WTC11 (cell line): ENCODE measurements at regions not wholly inside any gene's neighbourhood (a gene's known extent, or its start where the extent isn't known, plus 50 kb on each side); places are given as distances from the start of the nearest gene placed in this dataset.

Experiments
- ATF3 ChIP-seq: sonication (generic); formaldehyde crosslinking; conservative IDR thresholded peaks from 2 replicates; pipeline ENCODE4 v1.8.1; 2022; ENCODE audit warnings: mild to moderate bottlenecking, missing genetic modification reagents
- CBFB ChIP-seq: sonication (generic); formaldehyde crosslinking; IDR thresholded peaks from 2 replicates; pipeline ENCODE4 v1.8.1; 2022; ENCODE audit warnings: mild to moderate bottlenecking, low read depth, missing genetic modification reagents
- CREM ChIP-seq: sonication (generic); formaldehyde crosslinking; IDR thresholded peaks from 2 replicates; pipeline ENCODE4 v1.8.1; 2022; ENCODE audit warnings: mild to moderate bottlenecking, missing genetic modification reagents, moderate library complexity
- CTCF ChIP-seq: fragments of 200-600 bp; IDR thresholded peaks from 2 replicates; pipeline ENCODE4 v1.8.0; 2022; ENCODE audit warnings: antibody characterized with exemption
- ESRRA ChIP-seq: sonication (generic); formaldehyde crosslinking; IDR thresholded peaks from 2 replicates; pipeline ENCODE4 v1.8.1; 2022; ENCODE audit warnings: mild to moderate bottlenecking, missing genetic modification reagents, borderline replicate concordance
- ETV6 ChIP-seq: sonication (generic); formaldehyde crosslinking; IDR thresholded peaks from 2 replicates; pipeline ENCODE4 v1.8.1; 2022; ENCODE audit warnings: mild to moderate bottlenecking, missing genetic modification reagents
- IRF2 ChIP-seq: sonication (generic); formaldehyde crosslinking; IDR thresholded peaks from 2 replicates; pipeline ENCODE4 v1.8.0; 2022; ENCODE audit warnings: low read depth, missing genetic modification reagents, borderline replicate concordance
- JAZF1 ChIP-seq: fragments of 250-450 bp; sonication (Bioruptor Pico); IDR thresholded peaks from 2 replicates; pipeline ENCODE4 v1.9.0; 2021; ENCODE audit warnings: moderate library complexity, mild to moderate bottlenecking, inconsistent platforms
- NR1H2 ChIP-seq: sonication (generic); formaldehyde crosslinking; IDR thresholded peaks from 2 replicates; pipeline ENCODE4 v1.9.0; 2021; ENCODE audit warnings: mild to moderate bottlenecking, moderate library complexity, missing genetic modification reagents
- ZBTB21 ChIP-seq: sonication (generic); formaldehyde crosslinking; IDR thresholded peaks from 2 replicates; pipeline ENCODE4 v1.8.1; 2023; ENCODE audit warnings: mild to moderate bottlenecking, missing genetic modification reagents, borderline replicate concordance
- TF ChIP-seq, protein P1 (sequence below): sonication (generic); formaldehyde crosslinking; IDR thresholded peaks from 2 replicates; pipeline ENCODE4 v1.8.1; 2023; ENCODE audit warnings: mild to moderate bottlenecking, missing genetic modification reagents, moderate library complexity
- TF ChIP-seq, protein P2 (sequence below): fragments of 250-450 bp; sonication (Bioruptor Pico); IDR thresholded peaks from 2 replicates; pipeline ENCODE4 v1.9.0; 2021; ENCODE audit warnings: mild to moderate bottlenecking

DNA sequence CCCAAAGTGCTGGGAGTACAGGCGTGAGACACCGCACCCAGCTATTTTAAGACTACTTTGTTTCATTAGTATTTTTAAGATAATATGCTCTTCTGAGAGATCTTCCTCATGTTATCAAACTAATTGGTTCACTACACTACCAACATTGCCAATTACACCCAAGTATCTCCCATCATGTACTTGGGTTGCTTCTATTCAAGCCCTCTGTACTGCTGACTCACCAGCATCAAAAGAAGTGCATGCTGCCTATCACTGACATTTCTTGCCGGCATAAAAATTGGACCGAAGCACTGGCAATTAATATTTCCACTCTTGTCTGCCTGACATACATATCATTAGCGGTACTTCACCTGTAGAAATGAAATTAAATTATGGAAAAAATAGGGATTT, 164.2 kb upstream of the NBEA start:
- TF ChIP-seq IRF2 (CRISPR knock-in tag), result no peak
- no peak for TF ChIP-seq ZBTB21 (CRISPR knock-in tag)
- TF ChIP-seq, protein P1, sequence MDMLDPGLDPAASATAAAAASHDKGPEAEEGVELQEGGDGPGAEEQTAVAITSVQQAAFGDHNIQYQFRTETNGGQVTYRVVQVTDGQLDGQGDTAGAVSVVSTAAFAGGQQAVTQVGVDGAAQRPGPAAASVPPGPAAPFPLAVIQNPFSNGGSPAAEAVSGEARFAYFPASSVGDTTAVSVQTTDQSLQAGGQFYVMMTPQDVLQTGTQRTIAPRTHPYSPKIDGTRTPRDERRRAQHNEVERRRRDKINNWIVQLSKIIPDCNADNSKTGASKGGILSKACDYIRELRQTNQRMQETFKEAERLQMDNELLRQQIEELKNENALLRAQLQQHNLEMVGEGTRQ, result no peak
- no peak for TF ChIP-seq ATF3
- TF ChIP-seq CTCF, result no peak
- TF ChIP-seq NR1H2 (CRISPR knock-in tag), result no peak
- TF ChIP-seq, protein P2, sequence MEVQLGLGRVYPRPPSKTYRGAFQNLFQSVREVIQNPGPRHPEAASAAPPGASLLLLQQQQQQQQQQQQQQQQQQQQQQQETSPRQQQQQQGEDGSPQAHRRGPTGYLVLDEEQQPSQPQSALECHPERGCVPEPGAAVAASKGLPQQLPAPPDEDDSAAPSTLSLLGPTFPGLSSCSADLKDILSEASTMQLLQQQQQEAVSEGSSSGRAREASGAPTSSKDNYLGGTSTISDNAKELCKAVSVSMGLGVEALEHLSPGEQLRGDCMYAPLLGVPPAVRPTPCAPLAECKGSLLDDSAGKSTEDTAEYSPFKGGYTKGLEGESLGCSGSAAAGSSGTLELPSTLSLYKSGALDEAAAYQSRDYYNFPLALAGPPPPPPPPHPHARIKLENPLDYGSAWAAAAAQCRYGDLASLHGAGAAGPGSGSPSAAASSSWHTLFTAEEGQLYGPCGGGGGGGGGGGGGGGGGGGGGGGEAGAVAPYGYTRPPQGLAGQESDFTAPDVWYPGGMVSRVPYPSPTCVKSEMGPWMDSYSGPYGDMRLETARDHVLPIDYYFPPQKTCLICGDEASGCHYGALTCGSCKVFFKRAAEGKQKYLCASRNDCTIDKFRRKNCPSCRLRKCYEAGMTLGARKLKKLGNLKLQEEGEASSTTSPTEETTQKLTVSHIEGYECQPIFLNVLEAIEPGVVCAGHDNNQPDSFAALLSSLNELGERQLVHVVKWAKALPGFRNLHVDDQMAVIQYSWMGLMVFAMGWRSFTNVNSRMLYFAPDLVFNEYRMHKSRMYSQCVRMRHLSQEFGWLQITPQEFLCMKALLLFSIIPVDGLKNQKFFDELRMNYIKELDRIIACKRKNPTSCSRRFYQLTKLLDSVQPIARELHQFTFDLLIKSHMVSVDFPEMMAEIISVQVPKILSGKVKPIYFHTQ (CRISPR knock-in tag), result no peak
- no peak for TF ChIP-seq CREM (CRISPR knock-in tag)
- no peak for TF ChIP-seq CBFB (CRISPR knock-in tag)
- TF ChIP-seq ETV6 (CRISPR knock-in tag), result no peak
- TF ChIP-seq ESRRA (CRISPR knock-in tag), result no peak
- no peak for TF ChIP-seq JAZF1 (CRISPR knock-in tag)
